C4-2B (cell line): ENCODE measurements at regions not wholly inside any gene's neighbourhood (a gene's known extent, or its start where the extent isn't known, plus 50 kb on each side); places are given as distances from the start of the nearest gene placed in this dataset.
"Not testable (repeated sequence)": the region's sequence is repeated elsewhere in the genome, so short reads cannot be mapped to it uniquely, and the experiment has no call there.

Experiments
- H3K27ac ChIP-seq: fragments of 450-650 bp; 2 replicates; pipeline ENCODE4 v1.5.1; 2017
- CTCF ChIP-seq: fragments of 450-650 bp; conservative IDR thresholded peaks from 2 replicates; pipeline ENCODE4 v1.5.1; 2017; ENCODE audit warnings: mild to moderate bottlenecking
- ZFX ChIP-seq: fragments of 450-650 bp; IDR thresholded peaks from 2 replicates; pipeline ENCODE4 v1.6.1; 2017

DNA sequence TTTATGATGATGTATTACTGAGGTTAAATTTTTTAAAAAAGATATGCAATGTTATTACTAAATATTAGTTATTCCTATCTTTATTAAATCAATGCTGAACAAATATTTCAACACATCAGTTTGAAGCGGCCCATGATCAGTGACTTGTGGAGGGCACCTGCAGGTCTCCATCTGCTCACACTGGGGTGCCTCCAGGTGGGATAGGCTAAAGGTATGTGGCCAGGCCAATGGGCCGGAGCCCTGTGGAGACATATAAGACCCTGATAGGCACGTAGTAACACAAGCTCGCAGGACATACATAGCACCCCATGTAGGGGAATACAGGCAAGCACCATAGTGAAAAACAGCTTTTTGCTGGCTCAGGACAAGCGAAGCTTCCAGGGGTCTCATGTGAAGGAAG, 469.8 kb downstream of the ZNF536 start:
- TF ChIP-seq CTCF (no peak), ZFX (no peak)
- H3K27ac ChIP-seq, result no peak overlapping the region

DNA sequence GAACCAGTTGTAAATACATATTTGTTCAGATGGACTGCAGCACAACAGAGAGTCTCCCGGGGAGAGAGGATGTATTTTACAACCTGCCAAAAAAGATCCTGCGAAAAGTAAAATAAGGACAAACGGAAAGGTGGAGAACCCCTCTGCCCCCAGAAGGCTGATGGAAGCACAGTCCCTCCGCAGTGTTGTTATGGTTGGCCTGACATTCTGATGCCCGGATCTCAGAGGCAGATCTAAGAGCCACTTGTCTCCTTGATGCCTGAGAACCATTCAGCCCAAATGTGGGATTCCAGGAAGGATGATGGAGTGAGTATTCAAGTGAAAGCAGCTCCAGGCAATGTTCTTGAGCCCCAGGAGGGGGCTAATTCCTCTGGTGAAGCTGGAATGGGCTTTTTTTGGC, 458.7 kb downstream of the ZNF536 start:
- H3K27ac ChIP-seq, result no peak overlapping the region
- TF ChIP-seq CTCF (no peak), ZFX (no peak)

DNA sequence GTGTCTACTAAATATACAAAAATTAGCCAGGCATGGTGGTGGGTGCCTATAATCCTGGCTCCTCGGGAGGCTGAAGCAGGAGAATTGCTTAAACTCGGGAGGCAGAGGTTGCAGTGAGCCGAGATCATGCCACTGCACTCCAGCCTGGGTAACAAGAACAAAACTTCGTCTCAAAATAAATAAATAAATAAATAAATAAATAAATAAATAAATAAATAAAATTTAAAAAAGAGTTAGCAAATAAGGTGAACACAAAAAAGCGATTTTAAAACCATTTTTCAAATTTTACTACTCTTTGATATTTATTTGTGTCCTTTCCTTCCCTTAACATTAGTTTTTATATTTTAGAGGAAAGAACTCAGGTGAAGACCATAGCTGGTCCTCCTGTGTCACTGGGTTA, 453.3 kb downstream of the ZNF536 start:
- H3K27ac ChIP-seq, result not testable (repeated sequence)

GRCh38 chr19:30824809-30825208, 452.6 kb downstream of the ZNF536 start:
- TF ChIP-seq CTCF, result no peak
- TF ChIP-seq ZFX, result no peak
- no peak overlapping the region for H3K27ac ChIP-seq

- H3K27ac ChIP-seq, result no peak overlapping the region
- TF ChIP-seq CTCF (no peak), ZFX (no peak)
Observed at GRCh38 chr19:30817965-30818567, 445.9 kb downstream of the ZNF536 start.

- TF ChIP-seq ZFX, result no peak
- no peak for TF ChIP-seq CTCF
- no peak overlapping the region for H3K27ac ChIP-seq
Observed at GRCh38 chr19:30817197-30817596, 445.0 kb downstream of the ZNF536 start.

- TF ChIP-seq CTCF, result no peak
- no peak for TF ChIP-seq ZFX
Observed at GRCh38 chr19:30815889-30816580, 443.9 kb downstream of the ZNF536 start.

More at GRCh38 chr19:30815889-30816580, 443.9 kb downstream of the ZNF536 start:
- H3K27ac ChIP-seq, result no peak overlapping the region
